ENCODE measurements at regions not wholly inside any gene's neighbourhood (a gene's known extent, or its start where the extent isn't known, plus 50 kb on each side); places are given as distances from the start of the nearest gene placed in this dataset.

DNA sequence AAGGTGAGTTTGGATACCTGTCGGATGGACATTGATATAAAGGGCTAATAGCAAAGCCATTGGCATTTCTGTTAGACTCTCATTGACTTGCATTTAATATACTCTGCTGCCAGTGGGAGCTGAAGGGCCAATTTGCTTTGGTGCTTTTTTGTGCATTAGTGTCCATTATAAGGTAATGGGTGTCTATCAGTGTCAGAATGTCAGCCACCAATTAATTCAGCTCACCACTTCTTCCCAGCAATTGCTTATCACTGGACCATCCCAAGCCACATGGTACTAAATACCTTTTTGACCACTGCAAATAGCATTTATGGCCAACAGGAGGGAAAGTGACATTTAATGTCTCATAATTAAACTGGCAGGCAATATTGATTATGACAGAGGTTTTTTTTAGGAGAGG lies 317.8 kb downstream of the TEX29 start:
- TF ChIP-seq, protein P1, sequence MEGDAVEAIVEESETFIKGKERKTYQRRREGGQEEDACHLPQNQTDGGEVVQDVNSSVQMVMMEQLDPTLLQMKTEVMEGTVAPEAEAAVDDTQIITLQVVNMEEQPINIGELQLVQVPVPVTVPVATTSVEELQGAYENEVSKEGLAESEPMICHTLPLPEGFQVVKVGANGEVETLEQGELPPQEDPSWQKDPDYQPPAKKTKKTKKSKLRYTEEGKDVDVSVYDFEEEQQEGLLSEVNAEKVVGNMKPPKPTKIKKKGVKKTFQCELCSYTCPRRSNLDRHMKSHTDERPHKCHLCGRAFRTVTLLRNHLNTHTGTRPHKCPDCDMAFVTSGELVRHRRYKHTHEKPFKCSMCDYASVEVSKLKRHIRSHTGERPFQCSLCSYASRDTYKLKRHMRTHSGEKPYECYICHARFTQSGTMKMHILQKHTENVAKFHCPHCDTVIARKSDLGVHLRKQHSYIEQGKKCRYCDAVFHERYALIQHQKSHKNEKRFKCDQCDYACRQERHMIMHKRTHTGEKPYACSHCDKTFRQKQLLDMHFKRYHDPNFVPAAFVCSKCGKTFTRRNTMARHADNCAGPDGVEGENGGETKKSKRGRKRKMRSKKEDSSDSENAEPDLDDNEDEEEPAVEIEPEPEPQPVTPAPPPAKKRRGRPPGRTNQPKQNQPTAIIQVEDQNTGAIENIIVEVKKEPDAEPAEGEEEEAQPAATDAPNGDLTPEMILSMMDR (conservative IDR thresholded peaks at IDR 0.05 in 1 of 2, IDR thresholded peaks at IDR 0.05 in 1 of 2; ENCODE audit: low read depth in 1 of 2, low read length in 2 of 2) = no peak
- TF ChIP-seq EZH2 (IDR thresholded peaks at IDR 0.05; ENCODE audit: low read length, missing control alignments) = no peak
